Naive B cell (primary cell): ENCODE measurements at regions not wholly inside any gene's neighbourhood (a gene's known extent, or its start where the extent isn't known, plus 50 kb on each side); places are given as distances from the start of the nearest gene placed in this dataset.

Source experiments
- ATAC-seq, 2 donors: fragments of 150-1000 bp; cut with Tn5 transposase; 2 replicates each; pipeline ENCODE4 v1.10.0; 2021; ENCODE audit warnings: low read depth in 2 of 2, mild to moderate bottlenecking in 2 of 2, moderate library complexity in 2 of 2
- DNase-seq: peaks from one replicate; pipeline ENCODE4 v3.0.0; 2022
- H3K27ac Mint-ChIP-seq, 6 donors: one replicate each; pipeline ENCODE4 v1.8.0; 2020 to 2022; ENCODE audit warnings: mild to moderate bottlenecking in 6 of 6, mixed read lengths in 6 of 6, moderate library complexity in 5 of 6, inconsistent platforms in 2 of 6
- H3K27me3 Mint-ChIP-seq, 3 donors: one replicate each; pipeline ENCODE4 v1.8.0; 2021 to 2022; ENCODE audit warnings: mixed read lengths in 3 of 3, mild to moderate bottlenecking in 1 of 3
- H3K36me3 Mint-ChIP-seq, 2 donors: one replicate each; pipeline ENCODE4 v1.8.0; 2020 to 2022; ENCODE audit warnings: mixed read lengths in 2 of 2, inconsistent platforms in 1 of 2, mild to moderate bottlenecking in 1 of 2
- H3K4me1 Mint-ChIP-seq, 3 donors: one replicate each; pipeline ENCODE4 v1.8.0; 2020 to 2022; ENCODE audit warnings: mixed read lengths in 3 of 3, inconsistent platforms in 1 of 3, mild to moderate bottlenecking in 1 of 3, moderate library complexity in 1 of 3
- H3K4me3 Mint-ChIP-seq, 8 donors: one replicate each; pipeline ENCODE4 v1.8.0; 2020 to 2022; ENCODE audit warnings: mild to moderate bottlenecking in 8 of 8, mixed read lengths in 8 of 8, moderate library complexity in 8 of 8, inconsistent platforms in 2 of 8
- H3K9me3 Mint-ChIP-seq, 7 donors: one replicate each; pipeline ENCODE4 v1.8.0; 2020 to 2022; ENCODE audit warnings: mixed read lengths in 7 of 7, mild to moderate bottlenecking in 5 of 7, inconsistent platforms in 2 of 7, moderate library complexity in 1 of 7

- ATAC-seq = no peak
- no peak overlapping the region for H3K4me3 Mint-ChIP-seq
- H3K36me3 Mint-ChIP-seq = no peaks in the 10 kb centered on the region
- no peaks in the 10 kb centered on the region for H3K27me3 Mint-ChIP-seq
- DNase-seq = no peak
- H3K9me3 Mint-ChIP-seq = peaks cover 0 to 5% (median 0%) of the 10 kb centered on the region in 7 donors
- H3K27ac Mint-ChIP-seq = no peak overlapping the region
- no peaks in the 10 kb centered on the region for H3K4me1 Mint-ChIP-seq
Measured at GRCh38 chr3:182292591-182292990, 500.7 kb upstream of the ATP11B start.

- no peaks in the 10 kb centered on the region for H3K4me1 Mint-ChIP-seq
- no peak overlapping the region for H3K4me3 Mint-ChIP-seq
- DNase-seq (no peak), ATAC-seq (no peak)
- no peaks in the 10 kb centered on the region for H3K27me3 Mint-ChIP-seq
- H3K36me3 Mint-ChIP-seq = no peaks in the 10 kb centered on the region
- H3K9me3 Mint-ChIP-seq = peaks cover 0 to 5% (median 0%) of the 10 kb centered on the region in 7 donors
- no peak overlapping the region for H3K27ac Mint-ChIP-seq
Measured at GRCh38 chr3:182294256-182294655, 499.0 kb upstream of the ATP11B start.

- Mint-ChIP-seq H3K27ac (no peak overlapping the region), H3K36me3 (no peaks in the 10 kb centered on the region), H3K27me3 (no peaks in the 10 kb centered on the region), H3K9me3 (peaks cover 0 to 5% (median 1%) of the 10 kb centered on the region in 7 donors), H3K4me1 (no peaks in the 10 kb centered on the region), H3K4me3 (no peak overlapping the region)
- ATAC-seq (no peak), DNase-seq (no peak)
Measured at GRCh38 chr3:182294696-182295095, 498.6 kb upstream of the ATP11B start.

GRCh38 chr3:182300266-182300665 is 493.0 kb upstream of the ATP11B start:
- DNase-seq (no peak), ATAC-seq (no peak)
- Mint-ChIP-seq H3K27me3 (no peaks in the 10 kb centered on the region), H3K27ac (no peak overlapping the region), H3K4me3 (no peak overlapping the region), H3K9me3 (peaks cover 0 to 5% (median 1%) of the 10 kb centered on the region in 7 donors), H3K36me3 (no peaks in the 10 kb centered on the region), H3K4me1 (no peaks in the 10 kb centered on the region)

GRCh38 chr3:182303169-182303568 is 490.1 kb upstream of the ATP11B start:
- H3K27me3 Mint-ChIP-seq = no peaks in the 10 kb centered on the region
- H3K27ac Mint-ChIP-seq = no peak overlapping the region
- DNase-seq (no peak), ATAC-seq (no peak)
- H3K4me3 Mint-ChIP-seq = no peak overlapping the region
- H3K4me1 Mint-ChIP-seq = no peaks in the 10 kb centered on the region
- no peaks in the 10 kb centered on the region for H3K36me3 Mint-ChIP-seq
- H3K9me3 Mint-ChIP-seq = peaks cover 0 to 2% (median 0%) of the 10 kb centered on the region in 7 donors

GRCh38 chr3:182305881-182306665 is 487.2 kb upstream of the ATP11B start:
- ATAC-seq = no peak
- Mint-ChIP-seq H3K4me3 (no peak overlapping the region), H3K4me1 (no peaks in the 10 kb centered on the region), H3K27me3 (no peaks in the 10 kb centered on the region), H3K36me3 (no peaks in the 10 kb centered on the region), H3K9me3 (peaks cover 0 to 3% (median 0%) of the 10 kb centered on the region in 7 donors), H3K27ac (no peak overlapping the region)
- peak; percentile 0 for DNase-seq

- Mint-ChIP-seq H3K27ac (no peak overlapping the region), H3K4me3 (no peak overlapping the region), H3K9me3 (peaks cover 0 to 9% (median 6%) of the 10 kb centered on the region in 7 donors), H3K36me3 (no peaks in the 10 kb centered on the region), H3K4me1 (no peaks in the 10 kb centered on the region), H3K27me3 (no peaks in the 10 kb centered on the region)
- ATAC-seq (no peak), DNase-seq (no peak)
Measured at GRCh38 chr3:182308328-182308727, 485.0 kb upstream of the ATP11B start.

- ATAC-seq (no peak), DNase-seq (no peak)
- Mint-ChIP-seq H3K4me1 (no peaks in the 10 kb centered on the region), H3K27me3 (no peaks in the 10 kb centered on the region), H3K9me3 (peaks cover 2 to 13% (median 6%) of the 10 kb centered on the region in 7 donors), H3K4me3 (no peak overlapping the region), H3K36me3 (no peaks in the 10 kb centered on the region), H3K27ac (no peak overlapping the region)
Measured at GRCh38 chr3:182309120-182309519, 484.2 kb upstream of the ATP11B start.

- Mint-ChIP-seq H3K9me3 (peaks cover 20 to 53% (median 26%) of the 10 kb centered on the region in 7 donors), H3K4me1 (no peaks in the 10 kb centered on the region), H3K36me3 (no peaks in the 10 kb centered on the region), H3K27me3 (peaks cover 0 to 3% (median 0%) of the 10 kb centered on the region in 3 donors), H3K4me3 (no peak overlapping the region), H3K27ac (no peak overlapping the region)
- ATAC-seq = no peak
- DNase-seq = no peak
Measured at GRCh38 chr3:182315313-182315712, 478.0 kb upstream of the ATP11B start.

- DNase-seq = no peak
- ATAC-seq = no peak
Measured at GRCh38 chr3:182323126-182323700, 470.1 kb upstream of the ATP11B start.

GRCh38 chr3:182323898-182324297 is 469.4 kb upstream of the ATP11B start:
- DNase-seq (no peak), ATAC-seq (no peak)
- Mint-ChIP-seq H3K27ac (no peak overlapping the region), H3K4me3 (no peak overlapping the region), H3K36me3 (no peaks in the 10 kb centered on the region), H3K9me3 (peaks cover 8 to 17% (median 11%) of the 10 kb centered on the region in 7 donors), H3K27me3 (peaks cover 0 to 4% (median 0%) of the 10 kb centered on the region in 3 donors), H3K4me1 (no peaks in the 10 kb centered on the region)

More at GRCh38 chr3:182323126-182323700, 470.1 kb upstream of the ATP11B start:
- H3K36me3 Mint-ChIP-seq = no peaks in the 10 kb centered on the region
- peaks cover 10 to 24% (median 15%) of the 10 kb centered on the region in 7 donors for H3K9me3 Mint-ChIP-seq
- H3K4me1 Mint-ChIP-seq = no peaks in the 10 kb centered on the region
- peaks cover 0 to 4% (median 0%) of the 10 kb centered on the region in 3 donors for H3K27me3 Mint-ChIP-seq
- H3K27ac Mint-ChIP-seq = no peak overlapping the region
- H3K4me3 Mint-ChIP-seq = no peak overlapping the region

GRCh38 chr3:182325213-182325950 is 467.9 kb upstream of the ATP11B start:
- Mint-ChIP-seq H3K36me3 (no peaks in the 10 kb centered on the region), H3K9me3 (peaks cover 0 to 4% (median under 1%) of the 10 kb centered on the region in 7 donors), H3K4me1 (no peaks in the 10 kb centered on the region), H3K27me3 (peaks cover 0 to under 1% (median 0%) of the 10 kb centered on the region in 3 donors), H3K27ac (no peak overlapping the region), H3K4me3 (no peak overlapping the region)
- ATAC-seq = no peak
- no peak for DNase-seq

GRCh38 chr3:182327196-182327681 is 466.1 kb upstream of the ATP11B start:
- ATAC-seq = no peak
- Mint-ChIP-seq H3K4me1 (no peaks in the 10 kb centered on the region), H3K27ac (no peak overlapping the region), H3K9me3 (peaks cover 0 to 4% (median 0%) of the 10 kb centered on the region in 7 donors), H3K27me3 (no peaks in the 10 kb centered on the region), H3K4me3 (no peak overlapping the region), H3K36me3 (no peaks in the 10 kb centered on the region)
- no peak for DNase-seq
